Caco-2 (cell line): ENCODE measurements at regions not wholly inside any gene's neighbourhood (a gene's known extent, or its start where the extent isn't known, plus 50 kb on each side); places are given as distances from the start of the nearest gene placed in this dataset.

ENCODE experiments used
- BruUV-seq: library from RNA; stranded (reverse); fragments of 400-500 nt; replicated peaks from 2 replicates; lab custom pipeline; 2021; lab: Mats Ljungman, UMichigan
- CTCF ChIA-PET: fragments of 300-600 bp; sonication (Branson Sonifier 250); formaldehyde crosslinking; loops from one replicate; lab custom pipeline; 2022; ENCODE audit warnings: antibody characterized with exemption; lab: Charles Lee
- POLR2A ChIA-PET: fragments of 300-600 bp; sonication (Branson Sonifier 250); formaldehyde crosslinking; loops from one replicate; lab custom pipeline; 2022; ENCODE audit warnings: antibody characterized with exemption; lab: Charles Lee
- DNase-seq, 2 experiments: peaks; one replicate each; pipeline versions ENCODE4 v3.0.0 to v3.0.0-alpha.2; 2020 to 2022
- H3K27me3 ChIP-seq: replicated peaks from 2 replicates; pipeline ENCODE4 v1.6.0; 2011; ENCODE audit warnings: low read length; ENCODE audit not compliant: control insufficient read depth, insufficient read depth
- H3K36me3 ChIP-seq: 2 replicates; pipeline ENCODE4 v1.5.1; 2011; ENCODE audit warnings: low read length; ENCODE audit not compliant: control insufficient read depth, insufficient read depth
- H3K4me1 ChIP-seq: fragments of 250-450 bp; sonication (Bioruptor Pico); 2 replicates; pipeline ENCODE4 v1.5.1; 2020; ENCODE audit warnings: mild to moderate bottlenecking
- H3K4me3 ChIP-seq: 2 replicates; pipeline ENCODE4 v1.5.1; 2011; ENCODE audit warnings: low read depth, mild to moderate bottlenecking, control low read depth, low read length
- H3K9me3 ChIP-seq: fragments of 250-450 bp; sonication (Bioruptor Pico); 2 replicates; pipeline ENCODE4 v1.5.1; 2020; ENCODE audit warnings: mild to moderate bottlenecking, moderate library complexity
- H3K27ac Mint-ChIP-seq: one replicate; pipeline ENCODE4 v1.8.0; 2022; ENCODE audit warnings: mixed read lengths; ENCODE audit not compliant: unreplicated experiment
- H3K27me3 Mint-ChIP-seq: one replicate; pipeline ENCODE4 v1.8.0; 2022; ENCODE audit warnings: mixed read lengths; ENCODE audit not compliant: insufficient read depth, unreplicated experiment
- H3K36me3 Mint-ChIP-seq: one replicate; pipeline ENCODE4 v1.8.0; 2022; ENCODE audit warnings: mild to moderate bottlenecking, mixed read lengths; ENCODE audit not compliant: insufficient read depth, unreplicated experiment
- H3K4me1 Mint-ChIP-seq: one replicate; pipeline ENCODE4 v1.8.0; 2022; ENCODE audit warnings: low read depth, mixed read lengths; ENCODE audit not compliant: unreplicated experiment
- H3K4me3 Mint-ChIP-seq: one replicate; pipeline ENCODE4 v1.8.0; 2022; ENCODE audit warnings: mild to moderate bottlenecking, moderate library complexity, mixed read lengths; ENCODE audit not compliant: unreplicated experiment
- H3K9me3 Mint-ChIP-seq: one replicate; pipeline ENCODE4 v1.8.0; 2022; ENCODE audit warnings: mixed read lengths; ENCODE audit not compliant: unreplicated experiment
- intact Hi-C: fragments of 100-400 bp; cut with micrococcal nuclease; formaldehyde crosslinking; loops from one replicate; pipeline ENCODE4 v1.10.0; 2022; ENCODE audit not compliant: unreplicated experiment
- TF ChIP-seq, protein P1 (sequence below), 2 experiments: fragments of 200-600 bp in 1 of 2; IDR thresholded peaks; 1 replicate in 1 of 2; 2 replicates in 1 of 2; pipeline versions ENCODE4 v1.5.1 to v1.8.0; 2011 to 2022; ENCODE audit warnings: antibody characterized with exemption in 1 of 2, control low read depth in 1 of 2, inconsistent platforms in 1 of 2, low read depth in 1 of 2, low read length in 1 of 2, mild to moderate bottlenecking in 1 of 2, moderate library complexity in 1 of 2; ENCODE audit not compliant: insufficient read depth in 1 of 2, severe bottlenecking in 1 of 2, unreplicated experiment in 1 of 2

DNA sequence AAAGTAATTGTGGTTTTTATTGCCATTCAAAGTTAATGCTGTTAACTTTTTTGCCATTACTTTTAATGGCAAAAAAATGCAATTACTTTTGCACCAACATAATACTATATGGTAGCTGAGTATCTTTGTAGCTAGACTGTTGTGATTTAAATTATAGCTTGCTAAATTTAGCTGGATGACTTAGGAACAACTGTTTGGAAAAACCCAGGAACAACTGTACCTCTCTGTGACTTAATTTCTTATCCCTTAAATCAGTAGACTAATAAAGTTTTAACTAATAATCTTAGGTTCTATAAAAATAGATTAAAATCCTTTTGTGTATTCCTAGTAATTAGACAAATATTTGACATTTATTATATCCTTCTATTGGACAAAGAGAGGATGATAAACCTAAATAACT is 268.2 kb downstream of the TENT5A start:
- Mint-ChIP-seq H3K4me1 (peaks cover 26% of the 10 kb centered on the region), H3K4me3 (no peak overlapping the region), H3K36me3 (no peaks in the 10 kb centered on the region), H3K27me3 (no peaks in the 10 kb centered on the region), H3K9me3 (peaks cover 6% of the 10 kb centered on the region), H3K27ac (no peak overlapping the region)
- no peaks in the 10 kb centered on the region for H3K36me3 ChIP-seq
- ChIA-PET CTCF (no interaction called here), POLR2A (no interaction called here)
- H3K4me3 ChIP-seq = no peak overlapping the region
- H3K27me3 ChIP-seq = no peaks in the 10 kb centered on the region
- DNase-seq = no peak
- no peaks in the 10 kb centered on the region for H3K9me3 ChIP-seq
- TF ChIP-seq, protein P1, sequence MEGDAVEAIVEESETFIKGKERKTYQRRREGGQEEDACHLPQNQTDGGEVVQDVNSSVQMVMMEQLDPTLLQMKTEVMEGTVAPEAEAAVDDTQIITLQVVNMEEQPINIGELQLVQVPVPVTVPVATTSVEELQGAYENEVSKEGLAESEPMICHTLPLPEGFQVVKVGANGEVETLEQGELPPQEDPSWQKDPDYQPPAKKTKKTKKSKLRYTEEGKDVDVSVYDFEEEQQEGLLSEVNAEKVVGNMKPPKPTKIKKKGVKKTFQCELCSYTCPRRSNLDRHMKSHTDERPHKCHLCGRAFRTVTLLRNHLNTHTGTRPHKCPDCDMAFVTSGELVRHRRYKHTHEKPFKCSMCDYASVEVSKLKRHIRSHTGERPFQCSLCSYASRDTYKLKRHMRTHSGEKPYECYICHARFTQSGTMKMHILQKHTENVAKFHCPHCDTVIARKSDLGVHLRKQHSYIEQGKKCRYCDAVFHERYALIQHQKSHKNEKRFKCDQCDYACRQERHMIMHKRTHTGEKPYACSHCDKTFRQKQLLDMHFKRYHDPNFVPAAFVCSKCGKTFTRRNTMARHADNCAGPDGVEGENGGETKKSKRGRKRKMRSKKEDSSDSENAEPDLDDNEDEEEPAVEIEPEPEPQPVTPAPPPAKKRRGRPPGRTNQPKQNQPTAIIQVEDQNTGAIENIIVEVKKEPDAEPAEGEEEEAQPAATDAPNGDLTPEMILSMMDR (IDR thresholded peaks at IDR 0.05; ENCODE audit: insufficient read depth in 1 of 2, low read depth in 1 of 2, low read length in 1 of 2, severe bottlenecking in 1 of 2, unreplicated experiment in 1 of 2) = no peak
- H3K4me1 ChIP-seq = no peaks in the 10 kb centered on the region; the same call in 1 of the 2 replicates
- BruUV-seq = no TSS peak
- intact Hi-C loops = no loop called here

DNA sequence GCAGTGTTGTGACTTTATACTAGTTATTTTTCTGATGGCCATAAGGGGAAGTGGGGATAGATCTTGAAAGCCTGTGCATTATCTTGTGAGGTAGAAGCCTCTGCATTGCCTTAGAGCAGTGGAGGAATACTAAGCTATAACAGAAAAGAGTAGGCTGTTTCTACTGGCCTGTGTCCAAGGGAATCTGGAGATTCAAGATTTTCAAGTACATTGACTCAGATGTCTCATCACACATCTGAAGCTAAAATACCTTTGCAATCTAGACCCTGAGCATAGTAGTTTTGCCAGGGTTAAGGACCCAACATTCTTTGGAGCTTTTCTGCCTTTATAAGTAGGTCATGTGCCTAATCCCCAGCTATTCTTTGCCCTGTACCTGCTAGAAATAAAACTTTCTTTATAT is 272.3 kb downstream of the TENT5A start:
- POLR2A ChIA-PET = interaction anchor here (0.7 kb wide), 1 partner anchor 272 kb away, joined by 3 read pairs; the partner anchor contains the start of gene TENT5A
- DNase-seq = no peak
- Mint-ChIP-seq H3K36me3 (peaks cover 4% of the 10 kb centered on the region), H3K9me3 (no peaks in the 10 kb centered on the region), H3K4me3 (no peak overlapping the region), H3K27me3 (no peaks in the 10 kb centered on the region), H3K27ac (no peak overlapping the region), H3K4me1 (peaks cover 14% of the 10 kb centered on the region)
- BruUV-seq = no TSS peak
- CTCF ChIA-PET = no interaction called here
- Histone ChIP-seq H3K36me3 (no peaks in the 10 kb centered on the region), H3K4me1 (no peaks in the 10 kb centered on the region), H3K9me3 (no peaks in the 10 kb centered on the region), H3K4me3 (no peak overlapping the region), H3K27me3 (no peaks in the 10 kb centered on the region)
- intact Hi-C loops = no loop called here
- TF ChIP-seq, protein P1 (IDR thresholded peaks at IDR 0.05; ENCODE audit: insufficient read depth in 1 of 2, low read depth in 1 of 2, low read length in 1 of 2, severe bottlenecking in 1 of 2, unreplicated experiment in 1 of 2) = no peak

DNA sequence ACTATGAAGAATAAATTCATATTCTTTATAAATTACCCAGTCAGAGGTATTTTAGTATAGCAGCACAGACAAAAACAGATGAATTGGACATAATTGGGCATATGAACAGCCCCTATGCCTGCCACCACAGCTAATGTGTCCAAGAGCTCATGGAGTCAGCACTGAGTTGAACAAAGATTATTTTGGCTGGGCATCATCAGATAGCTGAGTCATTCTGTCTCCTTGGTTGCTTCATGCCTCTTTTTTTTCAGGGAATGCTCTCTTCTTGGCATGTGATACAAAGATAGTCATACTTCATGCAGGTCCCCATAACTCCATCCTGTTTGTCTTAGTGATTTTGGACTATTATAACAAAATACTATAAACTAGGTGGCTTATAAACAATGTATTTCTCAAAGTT is 275.6 kb downstream of the TENT5A start:
- H3K27me3 Mint-ChIP-seq = no peaks in the 10 kb centered on the region
- no peak overlapping the region for H3K27ac Mint-ChIP-seq
- POLR2A ChIA-PET = no interaction called here
- BruUV-seq = no TSS peak
- intact Hi-C loops = no loop called here
- peaks cover 14% of the 10 kb centered on the region for H3K4me1 Mint-ChIP-seq
- H3K4me3 Mint-ChIP-seq = no peak overlapping the region
- H3K36me3 ChIP-seq = no peaks in the 10 kb centered on the region
- no peak overlapping the region for H3K4me3 ChIP-seq
- H3K36me3 Mint-ChIP-seq = peaks cover 4% of the 10 kb centered on the region
- no peak for DNase-seq
- TF ChIP-seq, protein P1 (IDR thresholded peaks at IDR 0.05; ENCODE audit: insufficient read depth in 1 of 2, low read depth in 1 of 2, low read length in 1 of 2, severe bottlenecking in 1 of 2, unreplicated experiment in 1 of 2) = no peak
- H3K9me3 ChIP-seq = no peaks in the 10 kb centered on the region
- CTCF ChIA-PET = no interaction called here
- peaks cover 11% of the 10 kb centered on the region for H3K9me3 Mint-ChIP-seq
- H3K4me1 ChIP-seq = no peaks in the 10 kb centered on the region
- no peaks in the 10 kb centered on the region for H3K27me3 ChIP-seq
